Gastroesophageal sphincter (tissue), 4 donors: ENCODE measurements at regions not wholly inside any gene's neighbourhood (a gene's known extent, or its start where the extent isn't known, plus 50 kb on each side); places are given as distances from the start of the nearest gene placed in this dataset.

Experiments used
- ATAC-seq: fragments of 150-250 bp; one replicate; pipeline ENCODE4 v1.9.1; 2016; ENCODE audit warnings: mild to moderate bottlenecking, moderate library complexity
- H3K27ac ChIP-seq, 4 donors: fragments of 200-600 bp; sonication (generic) in 3 of 4; 1 replicate in 3 of 4; 2 replicates in 1 of 4; pipeline ENCODE4 v1.5.1; 2016 to 2019
- H3K27me3 ChIP-seq: fragments of 200-600 bp; sonication (generic); one replicate; pipeline ENCODE4 v1.5.1; 2019
- H3K36me3 ChIP-seq, 2 donors: fragments of 200-600 bp; sonication (generic); one replicate each; pipeline ENCODE4 v1.5.1; 2019; ENCODE audit warnings: control low read depth in 1 of 2
- H3K4me1 ChIP-seq, 3 donors: fragments of 200-600 bp; sonication (generic); 1 replicate in 2 of 3; 2 replicates in 1 of 3; pipeline ENCODE4 v1.5.1; 2016 to 2019; ENCODE audit warnings: control low read depth in 2 of 3
- H3K4me3 ChIP-seq, 2 donors: fragments of 200-600 bp; sonication (generic); one replicate each; pipeline ENCODE4 v1.5.1; 2019; ENCODE audit warnings: mild to moderate bottlenecking in 1 of 2, moderate library complexity in 1 of 2
- H3K9me3 ChIP-seq, 3 donors: fragments of 200-600 bp; sonication (generic); one replicate each; pipeline ENCODE4 v1.5.1; 2017 to 2019; ENCODE audit warnings: control low read depth in 2 of 3
- CTCF ChIP-seq, 4 experiments: fragments of 200-600 bp in 2 of 4; fragments of 450-650 bp in 2 of 4; sonication (generic) in 1 of 4; IDR thresholded peaks; one replicate each; pipeline ENCODE4 v1.5.1; 2017 to 2019; ENCODE audit warnings: antibody characterized with exemption in 4 of 4, mild to moderate bottlenecking in 2 of 4, moderate library complexity in 2 of 4
- EP300 ChIP-seq: sonication (generic); formaldehyde crosslinking; IDR thresholded peaks from one replicate; pipeline ENCODE4 v1.6.1; 2017; ENCODE audit warnings: antibody characterized with exemption, mild to moderate bottlenecking
- POLR2A ChIP-seq, 2 donors: fragments of 450-650 bp; IDR thresholded peaks; one replicate each; pipeline ENCODE4 v1.6.1; 2017; ENCODE audit warnings: antibody characterized with exemption in 2 of 2, mild to moderate bottlenecking in 2 of 2, moderate library complexity in 1 of 2
- POLR2AphosphoS5 ChIP-seq: sonication (generic); formaldehyde crosslinking; IDR thresholded peaks from one replicate; pipeline ENCODE4 v1.6.1; 2017; ENCODE audit warnings: antibody characterized with exemption
- WGBS, 2 donors: methylation state at CpG; one replicate each; pipeline ENCODE4 v1.1.5; 2018; ENCODE audit warnings: low coverage in 1 of 2; 5-methylcytosine and 5-hydroxymethylcytosine counted together

- no peaks in the 10 kb centered on the region for H3K27me3 ChIP-seq
- WGBS, 2 donors: 62 to 68% methylated on average over 3 of the region's 3 CpGs
- no peak overlapping the region for H3K27ac ChIP-seq
- ATAC-seq: no peak
- no peaks in the 10 kb centered on the region for H3K4me1 ChIP-seq
- H3K9me3 ChIP-seq: no peaks in the 10 kb centered on the region
- no peak overlapping the region for H3K4me3 ChIP-seq
- no peak for TF ChIP-seq POLR2AphosphoS5
- no peak for TF ChIP-seq POLR2A (IDR thresholded peaks at IDR 0.05)
- TF ChIP-seq EP300: no peak
- TF ChIP-seq CTCF (IDR thresholded peaks at IDR 0.05): no peak
- no peaks in the 10 kb centered on the region for H3K36me3 ChIP-seq
Observed at GRCh38 chr1:187442603-187443002, 613.9 kb downstream of the PLA2G4A start.

- TF ChIP-seq POLR2AphosphoS5 (no peak), EP300 (no peak), CTCF (IDR thresholded peaks at IDR 0.05) (no peak), POLR2A (IDR thresholded peaks at IDR 0.05) (no peak)
- Histone ChIP-seq H3K4me3 (no peak overlapping the region), H3K27me3 (no peaks in the 10 kb centered on the region), H3K9me3 (no peaks in the 10 kb centered on the region), H3K4me1 (no peaks in the 10 kb centered on the region), H3K36me3 (no peaks in the 10 kb centered on the region), H3K27ac (no peak overlapping the region)
- no peak for ATAC-seq
- 75 to 77% methylated on average over 3 of the region's 3 CpGs for WGBS, 2 donors
Observed at GRCh38 chr1:187443939-187444338, 615.2 kb downstream of the PLA2G4A start.

DNA sequence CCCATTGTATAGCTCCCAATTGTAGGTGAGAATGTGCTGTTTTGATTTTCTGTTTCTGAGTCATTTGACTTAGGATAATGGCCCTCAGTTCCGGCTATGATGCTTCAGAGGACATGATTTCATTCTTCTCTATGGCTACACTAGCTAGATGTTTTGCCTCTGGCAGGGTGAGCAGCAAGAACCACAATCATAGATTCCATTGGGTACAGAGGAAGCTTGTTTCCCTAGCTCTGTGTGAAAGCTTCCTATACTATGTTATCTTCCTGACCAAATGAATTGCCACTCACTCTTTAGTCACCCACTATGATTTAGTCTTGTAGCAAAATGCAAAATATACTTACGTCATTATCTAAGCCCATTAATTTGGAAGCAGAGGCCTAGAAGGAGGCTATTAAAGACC, 616.3 kb downstream of the PLA2G4A start:
- ATAC-seq: no peak
- H3K27me3 ChIP-seq: no peaks in the 10 kb centered on the region
- WGBS, 2 donors: 64 to 78% methylated on average over 2 of the region's 2 CpGs

DNA sequence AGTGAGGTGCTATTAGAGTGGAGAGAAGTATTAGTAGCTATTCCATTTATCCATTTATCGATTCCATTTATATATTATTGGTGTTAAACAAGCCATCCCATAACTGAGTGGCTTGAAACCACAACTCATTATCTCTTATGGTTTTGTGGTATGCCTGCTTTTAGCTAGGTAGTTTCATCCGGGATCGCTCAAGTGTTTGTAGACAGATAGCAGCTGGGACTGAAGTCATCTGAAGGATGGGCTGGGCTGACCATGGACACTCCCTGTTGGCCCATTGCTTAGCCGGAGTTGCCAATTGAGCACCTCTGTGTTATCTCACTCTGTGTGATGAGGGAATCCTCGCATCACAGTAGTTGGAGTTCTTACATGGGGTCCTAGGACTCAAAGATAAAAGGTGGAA, 622.5 kb downstream of the PLA2G4A start:
- no peak for ATAC-seq
- no peaks in the 10 kb centered on the region for H3K27me3 ChIP-seq
- no peak for TF ChIP-seq POLR2AphosphoS5
- TF ChIP-seq POLR2A (IDR thresholded peaks at IDR 0.05): no peak
- no peaks in the 10 kb centered on the region for H3K36me3 ChIP-seq
- no peak overlapping the region for H3K4me3 ChIP-seq
- H3K27ac ChIP-seq: no peak overlapping the region
- H3K4me1 ChIP-seq: no peaks in the 10 kb centered on the region
- no peaks in the 10 kb centered on the region for H3K9me3 ChIP-seq
- WGBS, 2 donors: 72 to 86% methylated on average over 3 of the region's 5 CpGs

More for the DNA sequence above, 616.3 kb downstream of the PLA2G4A start:
- Histone ChIP-seq H3K36me3 (no peaks in the 10 kb centered on the region), H3K4me1 (no peaks in the 10 kb centered on the region), H3K4me3 (no peak overlapping the region), H3K9me3 (no peaks in the 10 kb centered on the region), H3K27ac (no peak overlapping the region)
- no peak for TF ChIP-seq POLR2AphosphoS5
- no peak for TF ChIP-seq EP300
- TF ChIP-seq POLR2A (IDR thresholded peaks at IDR 0.05): no peak
- TF ChIP-seq CTCF (IDR thresholded peaks at IDR 0.05): no peak

- no peak overlapping the region for H3K4me3 ChIP-seq
- H3K36me3 ChIP-seq: no peaks in the 10 kb centered on the region
- no peak for TF ChIP-seq POLR2A (IDR thresholded peaks at IDR 0.05)
- TF ChIP-seq POLR2AphosphoS5: no peak
- no peak for TF ChIP-seq CTCF (IDR thresholded peaks at IDR 0.05)
- TF ChIP-seq EP300: no peak
- no peak overlapping the region for H3K27ac ChIP-seq
- ATAC-seq: no peak
- 91 to 97% methylated on average over 3 of the region's 3 CpGs for WGBS, 2 donors
- no peaks in the 10 kb centered on the region for H3K4me1 ChIP-seq
- H3K9me3 ChIP-seq: no peaks in the 10 kb centered on the region
- no peaks in the 10 kb centered on the region for H3K27me3 ChIP-seq
Observed at GRCh38 chr1:187454010-187454409, 625.3 kb downstream of the PLA2G4A start.
